ENCODE measurements at regions not wholly inside any gene's neighbourhood (a gene's known extent, or its start where the extent isn't known, plus 50 kb on each side); places are given as distances from the start of the nearest gene placed in this dataset.
"Not testable (repeated sequence)": the region's sequence is repeated elsewhere in the genome, so short reads cannot be mapped to it uniquely, and the experiment has no call there.

GRCh38 chr11:23480736-23481135 lies 620.5 kb upstream of the CCDC179 start:
- no peak for DNase-seq (ENCODE audit: low read depth)

- DNase-seq (ENCODE audit: low read depth), result not testable (repeated sequence)
Measured at GRCh38 chr11:23484146-23484545, 623.9 kb upstream of the CCDC179 start.

GRCh38 chr11:23484618-23485017 lies 624.3 kb upstream of the CCDC179 start:
- not testable (repeated sequence) for DNase-seq (ENCODE audit: low read depth)

- no peak for DNase-seq (ENCODE audit: low read depth)
Measured at GRCh38 chr11:23490557-23491235, 630.4 kb upstream of the CCDC179 start.

- DNase-seq (ENCODE audit: low read depth), result no peak
Measured at GRCh38 chr11:23494981-23495380, 634.7 kb upstream of the CCDC179 start.

- DNase-seq (ENCODE audit: low read depth), result no peak
Measured at GRCh38 chr11:23496340-23496739, 636.1 kb upstream of the CCDC179 start.

- DNase-seq (ENCODE audit: low read depth), result no peak
Measured at GRCh38 chr11:23497040-23497439, 636.8 kb upstream of the CCDC179 start.

GRCh38 chr11:23502389-23502788 lies 642.1 kb upstream of the CCDC179 start:
- DNase-seq (ENCODE audit: low read depth), result no peak

- DNase-seq (ENCODE audit: low read depth), result no peak
Measured at GRCh38 chr11:23502826-23503225, 642.6 kb upstream of the CCDC179 start.

- no peak for DNase-seq (ENCODE audit: low read depth)
Measured at GRCh38 chr11:23509023-23509422, 648.7 kb upstream of the CCDC179 start.

GRCh38 chr11:23509821-23510220 lies 649.5 kb upstream of the CCDC179 start:
- no peak for DNase-seq (ENCODE audit: low read depth)

- no peak for DNase-seq (ENCODE audit: low read depth)
Measured at GRCh38 chr11:23519194-23519593, 658.9 kb upstream of the CCDC179 start.

- no peak for DNase-seq (ENCODE audit: low read depth)
Measured at GRCh38 chr11:23520226-23520960, 660.1 kb upstream of the CCDC179 start.

GRCh38 chr11:23536907-23537306 lies 676.6 kb upstream of the CCDC179 start:
- DNase-seq (ENCODE audit: low read depth), result no peak

- DNase-seq (ENCODE audit: low read depth), result no peak
Measured at GRCh38 chr11:23539556-23539955, 679.3 kb upstream of the CCDC179 start.

- DNase-seq (ENCODE audit: low read depth), result no peak
Measured at GRCh38 chr11:23540101-23540561, 679.9 kb upstream of the CCDC179 start.

- DNase-seq (ENCODE audit: low read depth), result no peak
Measured at GRCh38 chr11:23542189-23542588, 681.9 kb upstream of the CCDC179 start.

- DNase-seq (ENCODE audit: low read depth), result no peak
Measured at GRCh38 chr11:23542816-23543215, 682.5 kb upstream of the CCDC179 start.

GRCh38 chr11:23543651-23544222 lies 683.5 kb upstream of the CCDC179 start:
- DNase-seq (ENCODE audit: low read depth), result no peak

- DNase-seq (ENCODE audit: low read depth), result no peak
Measured at GRCh38 chr11:23551706-23552105, 691.4 kb upstream of the CCDC179 start.

- DNase-seq (ENCODE audit: low read depth), result no peak
Measured at GRCh38 chr11:23554002-23554401, 693.7 kb upstream of the CCDC179 start.

- peak; percentile 5 for DNase-seq (ENCODE audit: low read depth)
Measured at GRCh38 chr11:23555085-23555484, 694.8 kb upstream of the CCDC179 start.

- DNase-seq (ENCODE audit: low read depth), result no peak
Measured at GRCh38 chr11:23556163-23556750, 696.0 kb upstream of the CCDC179 start.

All from fibroblast of gingiva (primary cell).